ENCODE measurements at regions not wholly inside any gene's neighbourhood (a gene's known extent, or its start where the extent isn't known, plus 50 kb on each side); places are given as distances from the start of the nearest gene placed in this dataset.

GRCh38 chr3:194804796-194805195 is 119.1 kb downstream of the FAM43A start:
- intact Hi-C loops (cut with DNase I; ENCODE audit: low total_unique reads) = no loop called here
- TF ChIP-seq POLR2A (IDR thresholded peaks at IDR 0.05) (no peak), CTCF (IDR thresholded peaks at IDR 0.05 in 4 of 5, conservative IDR thresholded peaks at IDR 0.05 in 1 of 5) (no peak)
- no peak for DNase-seq

GRCh38 chr3:194805546-194805945 is 119.9 kb downstream of the FAM43A start:
- Histone ChIP-seq H3K27ac (no peak overlapping the region), H3K4me3 (no peak overlapping the region), H3K27me3 (no peaks in the 10 kb centered on the region), H3K36me3 (no peaks in the 10 kb centered on the region), H3K9me3 (no peaks in the 10 kb centered on the region), H3K4me1 (no peaks in the 10 kb centered on the region)
- TF ChIP-seq POLR2A (IDR thresholded peaks at IDR 0.05) = no peak
- intact Hi-C loops (cut with DNase I; ENCODE audit: low total_unique reads) = no loop called here
- DNase-seq = no peak
- no peak for ATAC-seq
- in situ Hi-C loops (cut with MboI; ENCODE audit: low sequenced_read_pairs in 4 of 4) = no loop called here

More at GRCh38 chr3:194804796-194805195, 119.1 kb downstream of the FAM43A start:
- Histone ChIP-seq H3K36me3 (no peaks in the 10 kb centered on the region), H3K27ac (no peak overlapping the region), H3K4me1 (no peaks in the 10 kb centered on the region), H3K27me3 (no peaks in the 10 kb centered on the region), H3K9me3 (no peaks in the 10 kb centered on the region), H3K4me3 (no peak overlapping the region)
- in situ Hi-C loops (cut with MboI; ENCODE audit: low sequenced_read_pairs in 4 of 4) = no loop called here
- ATAC-seq = no peak

- intact Hi-C loops (cut with DNase I; ENCODE audit: low total_unique reads) (no loop called here), in situ Hi-C loops (cut with MboI; ENCODE audit: low sequenced_read_pairs in 4 of 4) (no loop called here)
- Histone ChIP-seq H3K27me3 (no peaks in the 10 kb centered on the region), H3K4me3 (no peak overlapping the region), H3K27ac (no peak overlapping the region), H3K36me3 (no peaks in the 10 kb centered on the region), H3K9me3 (no peaks in the 10 kb centered on the region), H3K4me1 (no peaks in the 10 kb centered on the region)
- no peak for ATAC-seq
- no peak for DNase-seq
- TF ChIP-seq CTCF (IDR thresholded peaks at IDR 0.05 in 4 of 5, conservative IDR thresholded peaks at IDR 0.05 in 1 of 5) (no peak), POLR2A (IDR thresholded peaks at IDR 0.05) (no peak)
Measured at GRCh38 chr3:194806991-194807630, 121.4 kb downstream of the FAM43A start.

- Histone ChIP-seq H3K4me3 (no peak overlapping the region), H3K27me3 (no peaks in the 10 kb centered on the region), H3K9me3 (no peaks in the 10 kb centered on the region), H3K36me3 (no peaks in the 10 kb centered on the region), H3K4me1 (no peaks in the 10 kb centered on the region), H3K27ac (no peak overlapping the region)
- TF ChIP-seq POLR2A (IDR thresholded peaks at IDR 0.05) (no peak), CTCF (IDR thresholded peaks at IDR 0.05 in 4 of 5, conservative IDR thresholded peaks at IDR 0.05 in 1 of 5) (no peak)
- intact Hi-C loops (cut with DNase I; ENCODE audit: low total_unique reads) = no loop called here
- DNase-seq = no peak
- no peak for ATAC-seq
- in situ Hi-C loops (cut with MboI; ENCODE audit: low sequenced_read_pairs in 4 of 4) = no loop called here
Measured at GRCh38 chr3:194808640-194809097, 123.0 kb downstream of the FAM43A start.

GRCh38 chr3:194809382-194809781 is 123.7 kb downstream of the FAM43A start:
- no peak for DNase-seq
- H3K27me3 ChIP-seq = no peaks in the 10 kb centered on the region
- ATAC-seq = no peak
- intact Hi-C loops (cut with DNase I; ENCODE audit: low total_unique reads) (no loop called here), in situ Hi-C loops (cut with MboI; ENCODE audit: low sequenced_read_pairs in 4 of 4) (no loop called here)
- TF ChIP-seq POLR2A (IDR thresholded peaks at IDR 0.05) = no peak
- no peak for TF ChIP-seq CTCF (IDR thresholded peaks at IDR 0.05 in 4 of 5, conservative IDR thresholded peaks at IDR 0.05 in 1 of 5)
- H3K36me3 ChIP-seq = no peaks in the 10 kb centered on the region
- H3K9me3 ChIP-seq = no peaks in the 10 kb centered on the region
- H3K4me3 ChIP-seq = no peak overlapping the region
- no peaks in the 10 kb centered on the region for H3K4me1 ChIP-seq
- no peak overlapping the region for H3K27ac ChIP-seq

Measured in gastrocnemius medialis (tissue), 4 donors.